ENCODE measurements at regions not wholly inside any gene's neighbourhood (a gene's known extent, or its start where the extent isn't known, plus 50 kb on each side); places are given as distances from the start of the nearest gene placed in this dataset.

GRCh38 chr11:104410336-104410735, 246.4 kb upstream of the PDGFD start:
- no peak for TF ChIP-seq POLR2AphosphoS5 (IDR thresholded peaks at IDR 0.05; ENCODE audit: low read depth, low read length)
- TF ChIP-seq POLR2A (IDR thresholded peaks at IDR 0.05; ENCODE audit: low read depth, low read length), result no peak
- TF ChIP-seq TAF1 (IDR thresholded peaks at IDR 0.05; ENCODE audit: low read depth, low read length), result no peak
- TF ChIP-seq SPI1 (IDR thresholded peaks at IDR 0.05; ENCODE audit: low read depth, low read length), result no peak
- TF ChIP-seq POU2F2 (IDR thresholded peaks at IDR 0.05; ENCODE audit: low read depth, low read length), result no peak
- TF ChIP-seq PAX5 (IDR thresholded peaks at IDR 0.05; ENCODE audit: insufficient read depth, low read length, severe bottlenecking), result no peak

Data from GM12891 (cell line).